ENCODE measurements at regions not wholly inside any gene's neighbourhood (a gene's known extent, or its start where the extent isn't known, plus 50 kb on each side); places are given as distances from the start of the nearest gene placed in this dataset.
A peak's percentile ranks its signal among the peaks of the same experiment; 100 is the strongest.
"Not testable (repeated sequence)": the region's sequence is repeated elsewhere in the genome, so short reads cannot be mapped to it uniquely, and the experiment has no call there.

- DNase-seq (ENCODE audit: low spot score): no peak
Observed at GRCh38 chr6:122180132-122180531, 219.3 kb upstream of the HSF2 start.

GRCh38 chr6:122182061-122182460 lies 217.4 kb upstream of the HSF2 start:
- DNase-seq (ENCODE audit: low spot score): no peak

GRCh38 chr6:122184401-122184827 lies 215.0 kb upstream of the HSF2 start:
- DNase-seq (ENCODE audit: low spot score): peak; percentile 20

GRCh38 chr6:122185458-122185857 lies 214.0 kb upstream of the HSF2 start:
- not testable (repeated sequence) for DNase-seq (ENCODE audit: low spot score)

GRCh38 chr6:122187186-122187585 lies 212.3 kb upstream of the HSF2 start:
- no peak for DNase-seq (ENCODE audit: low spot score)

GRCh38 chr6:122198922-122199321 lies 200.5 kb upstream of the HSF2 start:
- no peak for DNase-seq (ENCODE audit: low spot score)

- DNase-seq (ENCODE audit: low spot score): no peak
Observed at GRCh38 chr6:122200440-122200839, 199.0 kb upstream of the HSF2 start.

GRCh38 chr6:122202576-122203137 lies 196.8 kb upstream of the HSF2 start:
- no peak for DNase-seq (ENCODE audit: low spot score)

GRCh38 chr6:122207061-122207460 lies 192.4 kb upstream of the HSF2 start:
- DNase-seq (ENCODE audit: low spot score): no peak

- no peak for DNase-seq (ENCODE audit: low spot score)
Observed at GRCh38 chr6:122207794-122208193, 191.7 kb upstream of the HSF2 start.

GRCh38 chr6:122214605-122215318 lies 184.7 kb upstream of the HSF2 start:
- DNase-seq (ENCODE audit: low spot score): no peak

- DNase-seq (ENCODE audit: low spot score): no peak
Observed at GRCh38 chr6:122220254-122220653, 179.2 kb upstream of the HSF2 start.

GRCh38 chr6:122222761-122223160 lies 176.7 kb upstream of the HSF2 start:
- no peak for DNase-seq (ENCODE audit: low spot score)

- no peak for DNase-seq (ENCODE audit: low spot score)
Observed at GRCh38 chr6:122223251-122223650, 176.2 kb upstream of the HSF2 start.

- no peak for DNase-seq (ENCODE audit: low spot score)
Observed at GRCh38 chr6:122238861-122239260, 160.6 kb upstream of the HSF2 start.

- no peak for DNase-seq (ENCODE audit: low spot score)
Observed at GRCh38 chr6:122246906-122247658, 152.4 kb upstream of the HSF2 start.

GRCh38 chr6:122248001-122248669 lies 151.3 kb upstream of the HSF2 start:
- no peak for DNase-seq (ENCODE audit: low spot score)

GRCh38 chr6:122248844-122249243 lies 150.6 kb upstream of the HSF2 start:
- no peak for DNase-seq (ENCODE audit: low spot score)

- DNase-seq (ENCODE audit: low spot score): no peak
Observed at GRCh38 chr6:122258839-122259238, 140.6 kb upstream of the HSF2 start.

- DNase-seq (ENCODE audit: low spot score): no peak
Observed at GRCh38 chr6:122264557-122264956, 134.9 kb upstream of the HSF2 start.

GRCh38 chr6:122265755-122266154 lies 133.7 kb upstream of the HSF2 start:
- DNase-seq (ENCODE audit: low spot score): no peak

- no peak for DNase-seq (ENCODE audit: low spot score)
Observed at GRCh38 chr6:122268394-122268793, 131.1 kb upstream of the HSF2 start.

- no peak for DNase-seq (ENCODE audit: low spot score)
Observed at GRCh38 chr6:122276637-122277036, 122.8 kb upstream of the HSF2 start.
